ENCODE measurements at regions not wholly inside any gene's neighbourhood (a gene's known extent, or its start where the extent isn't known, plus 50 kb on each side); places are given as distances from the start of the nearest gene placed in this dataset.
"Not testable (repeated sequence)": the region's sequence is repeated elsewhere in the genome, so short reads cannot be mapped to it uniquely, and the experiment has no call there.

DNA sequence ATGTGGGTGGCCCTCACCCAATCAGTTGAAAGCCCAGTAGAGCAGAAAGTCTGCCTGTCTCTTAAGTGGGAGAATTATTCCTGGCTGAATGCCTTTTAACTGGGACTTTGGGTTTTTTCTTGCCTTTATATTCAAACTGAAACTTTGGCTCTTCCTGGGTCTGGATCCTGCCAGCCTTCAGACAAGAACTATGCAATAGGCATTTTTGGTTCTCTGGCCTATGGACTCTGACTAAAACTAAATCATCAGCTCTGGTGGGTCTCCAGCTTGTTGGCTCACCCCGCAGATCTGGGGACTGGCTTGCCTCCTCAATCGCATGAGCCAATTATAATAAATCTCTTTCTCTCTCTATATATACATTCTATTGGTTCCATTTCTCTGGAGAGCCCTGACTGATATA is 173.0 kb upstream of the IGF1 start:
- DNase-seq = peak; percentile 48

DNA sequence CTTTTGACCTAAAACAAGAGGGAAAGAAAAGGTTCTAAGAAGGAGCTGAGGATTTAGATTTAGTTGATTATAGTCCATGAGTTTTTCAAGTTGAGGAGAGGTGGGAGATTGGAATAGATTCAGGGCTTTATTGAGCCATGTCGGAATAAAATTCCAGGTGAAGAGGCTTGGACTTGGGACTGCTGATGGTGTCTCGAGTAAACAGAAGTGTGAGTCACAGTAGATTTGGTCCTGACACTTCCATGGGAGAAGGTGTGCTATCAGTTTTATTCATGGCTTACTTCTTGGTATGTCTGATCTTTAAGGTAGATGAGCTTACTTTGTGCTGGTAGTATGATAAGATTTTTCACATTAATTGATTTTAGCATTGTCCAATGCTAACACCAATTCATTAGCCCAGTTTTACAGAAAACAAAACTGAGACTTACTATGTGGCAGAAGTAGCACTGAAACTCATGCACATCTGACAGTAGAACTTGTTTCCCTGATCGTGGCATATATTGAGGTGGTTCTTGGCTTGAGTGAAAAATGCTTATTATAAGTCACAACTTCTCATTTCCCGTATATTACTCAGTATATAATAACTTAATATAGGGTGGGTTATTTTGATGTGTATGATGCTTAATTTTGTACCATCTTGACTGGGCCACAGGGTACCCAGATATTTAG is 172.4 kb upstream of the IGF1 start:
- no peak for DNase-seq

DNA sequence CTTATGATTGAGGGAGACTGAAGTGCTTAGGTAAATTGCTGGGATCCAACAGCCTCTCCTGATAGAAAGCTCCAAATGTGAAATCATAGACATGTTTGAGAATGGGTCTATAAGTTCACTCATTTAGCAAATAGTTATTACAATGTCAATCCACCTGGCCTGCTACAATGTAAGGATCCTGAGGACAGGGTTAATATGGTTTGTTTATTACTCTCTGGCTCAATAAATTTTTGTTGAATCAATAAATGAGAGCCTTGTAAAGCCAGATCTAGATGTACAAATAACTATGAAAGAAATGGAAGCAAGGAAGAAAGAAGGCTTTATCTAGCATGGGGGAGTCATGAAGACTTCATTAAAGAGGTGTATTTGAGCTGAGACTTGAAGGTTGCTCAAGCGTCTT is 165.6 kb upstream of the IGF1 start:
- DNase-seq = no peak

DNA sequence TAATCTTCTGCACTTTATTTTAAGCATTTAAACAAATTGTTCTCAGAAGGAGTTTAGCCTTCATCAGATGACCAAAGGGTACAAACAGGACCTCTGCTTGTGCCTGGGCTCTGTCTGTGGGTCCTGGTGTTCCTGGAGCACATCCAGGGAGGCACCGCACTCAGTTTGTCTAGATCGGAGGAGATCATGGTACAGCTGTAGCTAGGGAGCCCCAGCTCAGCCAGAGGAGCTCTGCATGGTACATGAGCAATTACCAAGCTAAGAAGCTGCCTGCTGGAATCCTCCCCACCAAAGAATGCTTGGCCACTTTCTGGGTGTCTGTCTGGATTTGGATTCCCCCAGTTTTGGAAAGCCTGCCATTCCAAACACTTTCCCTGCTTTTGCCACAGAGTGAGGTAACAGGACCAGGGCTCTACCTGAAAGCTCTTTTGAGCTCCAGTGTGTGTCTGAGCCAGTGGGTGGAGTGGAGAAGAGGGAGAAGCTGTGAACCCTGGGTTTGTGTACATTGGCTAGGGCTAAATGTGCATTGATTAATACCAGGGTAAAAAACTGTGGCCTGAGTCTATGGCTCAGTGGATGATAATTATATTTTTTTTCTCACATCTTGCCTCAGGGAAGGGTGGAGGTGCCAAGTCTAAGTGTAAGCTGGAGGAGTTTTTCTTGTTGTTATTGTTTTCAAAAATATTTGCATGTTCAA is 163.7 kb upstream of the IGF1 start:
- no peak for DNase-seq

DNA sequence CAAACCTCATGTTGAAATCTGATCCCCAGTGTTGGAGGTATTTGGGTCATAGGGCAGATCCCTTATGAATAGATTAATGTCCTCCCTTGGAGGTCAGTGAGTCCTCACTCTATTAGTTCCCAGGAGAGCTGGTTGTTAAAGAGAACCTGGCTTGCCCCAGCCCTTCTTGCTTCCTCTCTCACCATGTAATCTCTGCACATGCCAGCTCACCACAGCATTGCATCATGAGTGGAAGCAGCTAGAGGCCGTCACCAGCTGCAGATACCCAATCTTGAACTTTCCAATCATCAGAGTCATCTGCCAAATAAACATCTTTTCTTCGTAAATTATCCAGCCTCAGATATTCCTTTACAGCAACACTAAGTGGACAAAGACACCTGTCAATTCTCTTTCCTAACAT is 161.8 kb upstream of the IGF1 start:
- no peak for DNase-seq

DNA sequence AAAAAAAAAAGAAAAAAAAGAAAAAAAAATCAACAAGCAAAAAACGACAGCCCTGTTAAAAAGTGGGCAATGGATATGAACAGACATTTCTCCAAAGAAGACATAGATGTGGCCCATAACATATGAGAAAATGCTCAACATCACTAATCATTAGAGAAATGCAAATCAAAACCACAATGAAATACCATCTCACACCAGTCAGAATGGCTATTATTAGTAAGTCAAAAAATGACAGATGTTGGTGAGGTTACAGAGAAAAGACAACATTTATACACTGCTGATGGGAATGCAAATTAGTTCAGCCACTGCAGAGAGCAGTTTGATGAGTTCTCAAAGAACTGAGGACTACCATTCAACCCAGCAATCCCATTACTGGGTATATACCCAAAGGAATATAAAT is 160.3 kb upstream of the IGF1 start:
- DNase-seq = not testable (repeated sequence)

DNA sequence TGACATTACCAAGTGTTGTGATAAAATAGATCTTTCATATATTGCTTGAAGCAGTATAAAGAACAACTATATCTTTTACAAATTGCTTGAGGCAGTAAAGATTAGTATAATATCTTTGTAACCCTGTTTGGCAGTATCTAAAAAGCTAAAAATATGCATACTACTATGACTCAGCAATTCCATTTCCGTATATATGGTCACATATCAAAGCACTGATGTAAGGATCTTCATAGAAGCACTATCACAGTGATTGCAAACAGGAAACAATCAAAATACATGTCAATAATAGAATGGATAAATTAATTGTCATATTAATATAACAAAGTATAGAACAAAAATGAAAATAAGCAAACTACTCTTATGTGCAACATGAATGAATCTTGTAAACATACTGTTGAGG is 158.4 kb upstream of the IGF1 start:
- DNase-seq = no peak

DNA sequence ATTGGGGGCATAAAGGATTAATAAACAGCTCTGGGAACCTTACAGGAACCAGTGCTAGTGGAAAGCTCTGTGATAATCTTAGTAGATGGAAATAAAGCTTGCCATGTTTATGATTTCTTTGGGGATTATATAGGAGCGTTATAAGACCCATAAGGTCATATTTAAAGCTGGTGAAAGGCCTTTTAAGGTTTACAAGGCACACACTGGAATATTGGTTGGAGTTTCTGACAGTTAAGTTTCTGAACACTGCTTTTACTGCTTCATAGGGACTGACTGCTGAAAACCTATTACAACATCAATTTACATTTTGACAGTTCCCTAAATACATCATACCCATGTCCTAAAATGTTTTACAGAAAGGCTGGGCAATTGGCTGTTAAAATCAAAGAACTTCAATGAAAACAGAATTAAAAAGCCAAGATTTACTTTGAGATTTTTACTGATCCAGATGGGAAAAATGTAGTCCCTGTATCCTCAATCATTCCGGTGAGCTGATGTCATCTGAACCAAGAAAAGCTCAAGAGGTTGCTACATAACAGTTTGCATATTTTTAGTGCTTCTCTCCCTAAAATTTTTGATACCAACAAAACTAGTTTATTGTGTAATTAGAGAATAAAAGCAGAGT is 153.7 kb upstream of the IGF1 start:
- no peak for DNase-seq

DNA sequence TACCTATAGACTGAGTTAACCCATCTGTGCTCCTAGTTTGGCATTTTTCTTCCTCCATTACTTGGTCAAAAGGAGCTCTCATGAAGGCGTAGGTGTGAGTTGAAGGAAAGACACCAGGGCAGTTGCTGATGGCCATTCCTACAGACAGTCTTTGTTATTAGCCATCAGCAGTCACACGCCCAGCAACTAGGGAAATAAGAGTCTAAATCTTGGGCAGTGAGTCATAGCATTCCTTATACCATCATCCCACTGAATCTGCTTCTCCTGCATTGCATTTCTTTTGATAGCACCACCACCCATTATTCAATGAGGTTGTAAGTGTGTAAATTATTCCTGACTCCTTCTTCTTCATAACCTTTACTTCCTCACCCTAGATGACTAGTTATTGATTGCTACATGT is 150.9 kb upstream of the IGF1 start:
- DNase-seq = no peak

DNA sequence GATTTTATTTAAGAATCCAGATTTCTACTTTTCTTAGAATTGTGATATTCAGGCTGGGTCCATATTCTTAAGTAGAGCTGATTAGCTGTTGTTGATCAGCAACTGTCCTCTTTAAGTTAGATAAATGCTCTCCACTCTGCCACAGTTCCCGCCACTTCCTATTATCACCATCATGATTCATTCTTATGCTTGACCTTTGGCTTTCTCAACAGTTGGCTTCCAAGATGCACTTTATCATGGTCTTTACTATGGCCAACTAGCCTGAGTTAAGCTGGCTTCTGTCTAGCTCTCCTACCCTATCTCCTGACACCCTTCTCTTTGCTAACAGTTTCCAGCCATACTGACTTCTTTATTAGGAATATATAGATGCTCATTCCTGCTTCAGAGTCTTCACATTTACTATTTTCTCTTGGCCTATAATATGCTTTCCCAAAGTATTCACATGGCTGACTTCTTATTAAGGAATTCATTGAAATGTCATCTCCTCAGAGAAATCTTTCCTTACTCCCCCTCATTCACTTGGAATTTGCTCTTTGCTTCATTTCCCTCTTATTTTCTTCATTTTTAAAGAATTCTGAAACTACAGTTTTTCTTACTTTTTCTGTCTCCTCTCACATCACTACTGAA is 149.0 kb upstream of the IGF1 start:
- DNase-seq = no peak

DNA sequence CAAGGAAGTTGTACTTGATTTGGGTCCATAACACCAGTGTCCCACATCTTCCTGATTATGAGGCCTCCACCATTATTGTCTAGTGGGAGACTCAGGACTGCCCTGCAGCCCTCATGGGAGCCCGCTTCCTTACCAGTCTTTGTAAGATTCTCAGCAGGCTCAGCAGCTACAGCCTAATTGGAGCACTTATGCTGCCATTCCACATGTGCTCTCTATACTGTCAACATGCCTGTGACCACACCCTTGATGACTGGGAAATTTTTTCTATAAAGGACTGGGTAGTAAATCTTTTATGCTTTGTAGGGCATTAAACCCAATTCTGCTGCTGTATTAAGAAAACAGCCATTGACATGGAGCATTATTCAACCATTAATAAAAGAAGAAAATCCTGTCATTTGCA is 145.5 kb upstream of the IGF1 start:
- no peak for DNase-seq

DNA sequence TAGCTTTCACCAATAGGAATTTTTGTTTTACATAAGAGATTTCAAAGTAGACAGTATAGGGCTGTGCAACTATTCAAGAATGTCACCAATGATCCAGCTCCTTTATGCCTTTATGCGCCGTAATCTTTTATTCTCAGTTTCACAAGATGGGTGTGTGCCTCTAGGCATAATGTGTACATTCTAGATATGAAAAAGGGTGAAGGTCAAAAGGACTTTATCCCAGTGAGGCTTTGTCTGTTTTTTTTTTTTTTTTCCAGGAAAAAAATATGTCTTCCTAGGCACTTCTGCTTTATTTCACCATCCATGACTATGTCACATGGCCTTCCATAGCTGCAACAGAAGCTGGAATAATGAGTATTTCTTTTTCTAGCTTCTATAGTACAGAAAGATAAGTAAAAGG is 142.3 kb upstream of the IGF1 start:
- DNase-seq = no peak

DNA sequence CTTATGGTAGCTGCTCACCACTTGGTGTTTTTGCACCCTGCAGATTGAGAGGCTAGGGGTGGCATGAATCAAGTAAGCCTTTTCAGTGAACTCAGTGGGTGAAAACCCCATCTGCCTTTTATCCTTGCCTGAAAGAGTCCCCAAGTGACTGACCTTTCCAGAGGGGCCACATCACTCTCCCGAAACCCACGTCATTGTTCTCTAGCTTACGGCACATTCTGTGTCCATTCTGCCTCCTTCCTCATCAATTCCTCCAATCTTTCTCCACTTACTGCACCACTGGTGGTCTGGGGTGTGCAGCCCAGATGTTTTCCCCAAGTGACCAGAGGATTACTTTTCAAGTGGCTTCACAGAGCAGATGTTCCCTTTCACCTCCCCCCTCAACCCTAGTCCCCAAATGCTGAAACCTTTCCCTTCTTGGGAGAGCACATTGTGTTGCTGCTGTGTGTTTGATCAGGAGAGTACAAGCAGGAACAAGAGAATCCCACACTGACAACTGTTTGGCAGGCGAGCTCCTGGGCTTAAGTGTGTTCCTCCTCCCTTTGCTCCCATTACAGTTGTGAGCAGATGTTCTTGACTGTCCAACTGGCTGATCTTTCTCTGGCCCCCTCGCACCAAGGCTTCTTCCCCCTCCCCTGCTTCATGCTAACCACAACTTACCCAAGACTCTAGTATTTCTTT is 138.0 kb upstream of the IGF1 start:
- peak; percentile 69 for DNase-seq

DNA sequence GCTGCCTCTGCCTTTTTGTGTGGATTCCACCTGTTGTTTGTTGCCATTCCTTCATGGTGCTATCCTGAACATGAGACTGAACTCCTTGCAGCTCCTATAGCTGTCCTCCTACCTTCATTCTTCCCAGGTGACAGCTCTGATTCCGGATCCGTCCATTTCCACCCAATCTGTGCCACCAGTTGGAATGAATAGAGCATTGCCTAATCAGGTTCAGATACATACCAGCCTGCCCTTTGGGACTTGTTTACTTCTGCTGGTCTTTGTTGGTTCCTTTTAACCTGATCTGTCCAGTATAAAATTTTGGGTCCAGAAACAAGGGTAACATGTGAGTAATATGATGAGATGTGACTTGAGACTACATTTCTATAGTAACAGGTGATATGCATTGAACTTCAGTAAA is 136.3 kb upstream of the IGF1 start:
- DNase-seq = no peak

DNA sequence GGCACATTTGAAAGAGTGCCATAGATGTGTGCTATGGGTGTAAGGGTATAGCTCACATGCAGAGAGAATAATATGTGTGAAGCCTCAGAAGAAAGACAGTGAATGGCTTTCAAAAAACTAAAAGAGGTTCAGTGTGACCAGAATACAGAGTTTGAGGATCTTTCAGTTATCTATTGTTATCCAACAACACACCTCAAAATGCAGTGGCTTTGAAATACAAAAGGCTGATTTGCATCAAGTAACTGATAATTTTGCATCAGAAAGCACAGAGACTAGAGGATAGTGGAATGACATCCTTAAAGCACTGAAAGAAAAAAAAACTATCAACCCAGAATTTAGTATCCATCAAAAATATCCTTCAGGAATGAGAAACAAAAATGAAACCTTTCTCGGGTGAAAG is 131.6 kb upstream of the IGF1 start:
- DNase-seq = no peak

DNA sequence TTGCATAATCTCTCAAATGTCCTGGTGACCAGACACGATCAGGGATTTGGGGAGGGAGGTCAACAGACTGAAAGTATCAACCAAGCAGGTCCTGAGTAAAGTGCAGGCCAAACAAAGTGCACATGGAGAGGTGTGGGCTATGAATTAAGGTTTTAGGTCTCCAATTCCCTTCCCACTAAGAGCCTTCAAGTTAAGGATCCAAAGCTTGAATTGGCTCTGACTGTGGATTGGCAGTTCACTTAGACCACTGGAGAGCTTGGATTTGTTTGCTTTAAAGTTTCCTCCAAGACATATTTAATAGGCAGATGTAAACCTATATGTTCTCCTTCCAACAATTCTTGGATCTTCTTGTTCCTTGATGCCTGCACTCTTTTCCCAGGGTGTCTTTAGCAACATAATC is 129.6 kb upstream of the IGF1 start:
- peak; percentile 48 for DNase-seq

DNA sequence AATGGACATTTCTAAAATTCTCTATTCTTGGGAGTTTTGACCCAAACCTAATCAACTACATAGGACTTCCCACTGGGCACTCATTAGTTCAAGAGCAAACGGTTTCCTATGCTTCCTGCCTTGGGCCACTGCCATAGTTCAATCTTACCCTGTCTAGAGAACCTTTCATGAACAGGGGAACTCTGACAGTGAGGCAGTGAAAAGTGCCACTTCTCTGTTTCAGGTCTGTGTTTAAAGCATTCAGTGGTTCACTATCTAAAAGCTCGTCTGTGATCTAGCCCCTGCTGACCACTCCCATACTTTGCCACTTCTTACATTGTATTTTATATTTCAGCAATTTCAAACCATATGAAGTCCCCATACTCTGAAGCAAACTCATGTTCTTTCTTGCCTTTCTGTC is 122.7 kb upstream of the IGF1 start:
- no peak for DNase-seq

DNA sequence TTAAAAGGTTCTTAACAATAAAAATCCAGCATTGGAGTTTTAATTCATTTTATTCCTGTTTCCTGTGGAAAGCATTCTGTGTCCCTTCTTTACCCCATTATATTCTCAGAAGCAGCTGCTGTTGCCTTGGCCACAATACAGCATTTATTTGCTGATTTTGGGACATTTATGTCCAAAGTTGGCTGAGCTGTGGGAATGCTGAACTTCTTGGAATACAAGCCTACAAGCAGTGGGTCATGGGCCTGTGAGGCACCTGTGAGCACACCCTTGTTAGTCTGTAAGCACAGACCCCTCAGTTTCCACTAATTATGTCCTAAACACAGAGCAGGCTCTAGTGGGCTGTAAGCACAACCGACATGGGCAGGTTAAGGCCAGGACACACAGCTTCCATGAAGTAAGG is 122.2 kb upstream of the IGF1 start:
- peak; percentile 54 for DNase-seq

DNA sequence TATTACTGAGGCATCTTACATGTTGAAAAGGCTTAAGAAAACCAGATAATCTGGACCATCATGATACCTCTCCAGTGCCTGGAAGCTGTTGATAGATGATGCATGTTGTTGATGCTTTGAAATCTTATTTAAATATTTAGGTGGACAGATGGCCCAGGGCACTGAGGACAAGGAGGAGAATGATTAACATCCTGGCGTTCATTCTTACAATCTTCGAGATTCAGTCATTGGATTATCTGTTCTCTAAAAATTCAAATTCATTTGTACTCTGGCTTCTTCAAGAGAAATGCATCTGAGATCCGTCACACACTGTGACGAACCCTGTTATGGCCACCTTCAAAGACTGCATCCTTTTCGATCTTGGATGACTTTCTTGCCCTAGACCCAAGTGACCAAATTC is 121.3 kb upstream of the IGF1 start:
- DNase-seq = no peak

DNA sequence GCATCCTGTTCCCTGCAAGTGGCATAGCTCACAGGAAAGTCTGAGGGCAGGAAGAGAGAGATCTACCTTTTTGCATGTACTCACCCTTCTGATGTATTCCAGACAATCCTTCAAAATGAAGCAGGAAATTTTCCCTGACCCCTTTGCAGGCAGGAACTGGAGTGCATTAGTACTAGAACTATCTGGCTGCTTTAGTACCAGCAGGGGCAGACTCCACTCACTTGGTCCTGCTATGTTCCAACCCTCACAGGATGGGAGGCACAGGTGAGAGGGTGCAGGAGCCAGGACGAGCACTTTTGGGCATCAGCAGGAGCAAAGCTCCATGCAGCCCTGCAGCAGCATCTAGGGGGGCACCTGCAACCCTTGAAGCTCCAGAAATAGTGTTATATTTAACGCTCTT is 116.3 kb upstream of the IGF1 start:
- no peak for DNase-seq

DNA sequence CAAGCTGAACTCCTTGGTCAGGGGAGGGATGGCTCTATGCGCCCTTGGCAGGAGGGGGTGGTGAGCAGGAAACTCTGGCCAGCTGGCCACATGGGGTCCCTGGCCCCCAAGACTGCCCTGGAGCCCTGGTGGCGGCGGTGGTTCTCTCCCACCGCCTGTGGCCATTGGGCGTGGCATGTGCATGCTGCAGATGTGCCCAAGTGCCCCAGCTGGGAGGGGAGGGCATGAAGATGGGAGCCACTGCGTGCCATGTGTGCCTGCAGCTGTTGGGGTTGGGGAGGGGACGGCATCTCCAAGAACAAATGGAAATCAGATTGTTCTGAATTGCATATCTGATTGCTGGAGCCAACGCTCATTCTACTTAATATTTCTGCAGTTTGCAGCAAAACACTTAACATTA is 115.7 kb upstream of the IGF1 start:
- peak; percentile 46 for DNase-seq

DNA sequence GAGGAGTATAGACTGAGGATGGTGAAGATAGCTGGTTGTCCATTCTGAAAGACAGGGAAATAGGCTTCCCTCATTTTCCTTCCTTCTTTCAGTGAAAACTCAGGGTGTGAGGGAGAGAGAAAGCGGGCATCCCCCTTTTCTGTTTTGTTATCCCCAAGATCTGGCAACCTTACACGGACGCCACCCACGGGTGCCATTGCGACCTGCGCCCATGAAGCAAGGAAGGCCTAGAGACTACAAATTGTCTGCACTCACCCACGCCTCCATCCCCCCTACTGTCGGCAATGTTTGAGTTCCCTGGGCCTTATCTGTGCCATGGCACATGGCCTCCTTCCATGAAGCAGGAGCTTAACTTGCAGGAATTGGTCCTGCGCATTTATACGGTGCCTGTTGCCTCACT is 115.0 kb upstream of the IGF1 start:
- no peak for DNase-seq

DNA sequence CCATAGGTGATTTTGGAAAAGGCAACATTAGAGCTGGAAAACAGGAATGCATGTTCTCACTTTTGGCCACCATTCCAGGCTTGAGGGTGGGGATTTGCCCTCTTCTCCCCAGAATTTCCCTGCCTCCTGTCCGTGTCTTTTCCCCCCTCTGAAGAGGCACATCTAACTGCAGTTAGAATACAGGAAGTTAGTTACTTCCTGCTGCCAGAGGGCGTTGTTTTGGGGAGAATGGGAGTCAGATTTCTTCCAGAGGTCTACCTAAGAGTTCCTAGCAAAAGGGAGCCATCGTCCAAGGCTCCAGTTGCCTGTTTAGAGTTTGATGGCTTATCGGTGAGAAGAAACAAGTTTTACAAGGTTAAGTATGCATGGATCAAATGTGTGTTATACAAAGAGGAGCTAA is 112.8 kb upstream of the IGF1 start:
- no peak for DNase-seq

DNA sequence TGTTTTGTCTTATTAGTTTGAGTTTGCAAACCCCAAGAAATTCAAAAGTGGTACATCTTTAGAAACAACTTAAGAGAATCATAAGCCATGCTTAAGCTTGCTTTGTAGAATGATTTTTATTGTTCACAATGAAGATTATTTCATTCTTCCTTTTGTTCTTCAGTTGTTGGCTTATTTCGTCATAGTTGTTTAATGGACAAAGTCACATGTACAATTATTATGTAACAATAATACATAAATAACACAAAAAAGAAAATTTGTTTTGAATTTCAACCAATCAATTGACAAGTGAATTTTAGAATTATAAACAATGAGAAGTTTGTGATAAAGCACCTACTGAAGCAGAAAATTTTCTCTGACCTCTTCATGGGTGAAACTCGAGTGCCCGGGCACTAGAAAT is 111.8 kb upstream of the IGF1 start:
- DNase-seq = no peak

All from left hindlimb (tissue), 1 donor.